Ammon's horn (tissue), 1 donor: ENCODE measurements at regions not wholly inside any gene's neighbourhood (a gene's known extent, or its start where the extent isn't known, plus 50 kb on each side); places are given as distances from the start of the nearest gene placed in this dataset.
"Not testable (repeated sequence)": the region's sequence is repeated elsewhere in the genome, so short reads cannot be mapped to it uniquely, and the experiment has no call there.

Source experiments
- DNase-seq: peaks from one replicate; pipeline ENCODE4 v3.0.0-alpha.2; 2016; ENCODE audit warnings: low spot score

GRCh38 chr10:33781606-33782395 is 447.3 kb upstream of the NRP1 start:
- peak; percentile 18 for DNase-seq

GRCh38 chr10:33780961-33781360 is 446.5 kb upstream of the NRP1 start:
- DNase-seq: peak; percentile 9

DNA sequence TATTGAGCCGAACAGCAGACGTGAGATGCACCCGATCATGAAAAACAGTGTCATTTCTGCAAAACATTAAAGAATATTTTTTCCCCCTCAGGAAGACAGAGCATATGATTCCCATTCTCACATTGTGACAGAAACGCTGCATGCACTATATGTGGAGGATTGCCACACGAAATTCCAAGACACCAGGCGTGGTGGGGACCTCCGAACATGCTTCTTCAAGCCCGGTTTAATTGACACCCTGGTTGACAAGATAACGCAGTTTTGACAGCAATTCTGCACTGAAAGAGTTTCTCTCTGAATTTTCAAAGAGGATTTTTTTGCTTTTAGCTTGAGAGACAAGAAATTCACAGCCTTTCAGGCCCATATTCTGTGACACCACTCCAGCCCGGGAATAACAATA is 442.8 kb upstream of the NRP1 start:
- no peak for DNase-seq

DNA sequence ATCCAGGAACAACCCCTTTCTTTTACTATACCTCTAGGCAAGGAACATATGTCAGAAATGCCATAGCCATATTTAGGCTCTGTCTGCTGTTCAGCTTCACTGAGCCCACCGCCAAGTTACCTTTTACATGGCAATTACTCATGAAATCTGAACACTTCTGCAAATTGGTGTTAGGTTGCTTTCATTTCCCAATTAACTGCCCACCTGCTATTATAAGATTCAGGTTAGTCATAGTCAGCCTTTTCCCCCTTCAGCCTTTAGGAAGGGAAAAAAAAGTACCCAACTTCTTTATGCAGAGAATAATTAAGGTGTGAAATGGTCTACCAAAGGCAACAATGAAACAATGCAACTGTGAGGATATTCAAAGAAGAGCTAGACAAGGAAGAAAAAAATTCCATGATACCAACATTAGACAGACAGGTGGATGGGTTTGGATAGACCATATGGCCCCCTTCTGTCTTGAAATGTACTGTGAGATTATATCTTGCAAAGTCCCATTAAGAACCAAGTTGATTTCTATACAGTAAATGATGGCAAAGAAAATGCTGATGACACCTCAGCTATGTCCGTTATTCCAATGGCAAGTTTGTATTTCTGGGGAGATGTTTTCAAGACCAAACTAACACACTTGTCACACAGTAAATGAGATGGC is 442.1 kb upstream of the NRP1 start:
- DNase-seq: no peak

DNA sequence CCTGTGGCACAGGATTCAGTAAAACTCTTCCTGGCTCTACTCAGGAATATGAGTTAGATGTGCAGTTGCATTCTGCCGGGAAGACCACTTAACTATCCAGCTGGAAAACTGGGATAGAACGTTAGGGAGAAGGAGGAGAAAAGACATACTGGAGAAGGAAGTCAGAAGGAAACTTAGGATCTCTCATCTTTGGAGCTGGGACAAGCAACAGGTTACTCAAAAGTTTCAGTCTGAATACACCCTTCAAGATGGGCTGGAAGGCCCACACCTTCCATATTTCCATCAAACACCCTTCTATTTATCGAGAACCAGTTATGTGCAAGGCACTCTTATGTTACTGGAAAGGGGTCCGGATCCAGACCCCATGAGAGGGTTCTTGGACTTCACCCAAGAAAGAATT is 440.4 kb upstream of the NRP1 start:
- DNase-seq: no peak

GRCh38 chr10:33773886-33774480 is 439.5 kb upstream of the NRP1 start:
- no peak for DNase-seq

- no peak for DNase-seq
Measured at GRCh38 chr10:33773253-33773573, 438.7 kb upstream of the NRP1 start.

DNA sequence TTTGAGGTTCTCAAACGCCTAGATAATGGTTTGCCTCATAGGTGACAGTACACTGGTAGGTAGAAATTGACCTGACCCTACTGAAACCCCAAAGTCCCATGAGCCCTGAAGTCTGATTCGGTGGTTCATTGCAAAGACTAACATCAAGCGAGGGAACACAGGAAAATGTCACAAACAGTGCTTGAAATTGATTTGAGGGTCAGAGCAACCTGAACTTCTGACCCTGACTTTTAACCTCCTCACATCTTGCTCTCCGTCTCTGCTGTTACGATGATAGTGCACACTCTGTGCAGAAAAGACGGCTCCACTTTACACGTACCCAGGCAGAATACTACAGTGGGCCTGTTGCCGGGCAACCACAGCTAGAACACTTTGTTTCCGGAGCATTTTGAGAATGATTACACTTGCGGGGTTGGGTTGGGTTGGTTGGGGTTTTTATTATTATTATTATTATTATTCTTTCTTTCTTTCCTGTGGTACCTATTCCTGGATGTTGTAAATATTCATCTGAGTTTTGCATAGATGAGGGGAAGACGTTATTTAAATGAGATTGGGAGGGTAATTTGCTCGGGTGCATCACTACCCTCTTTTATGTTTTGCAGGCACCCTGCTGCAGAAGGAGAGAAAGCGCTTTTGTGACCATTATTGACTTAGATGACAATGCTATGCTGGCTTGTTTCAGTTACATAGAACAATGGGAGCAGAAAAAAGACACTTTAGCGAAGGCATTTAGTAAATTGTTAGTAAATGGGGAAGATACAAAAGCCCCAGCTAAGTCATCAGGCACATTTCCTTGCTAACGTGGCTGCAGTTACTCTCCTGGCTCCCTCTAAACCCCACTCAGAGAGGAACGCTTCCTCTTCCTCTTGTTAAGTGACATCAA is 438.1 kb upstream of the NRP1 start:
- peak; percentile 69 for DNase-seq

GRCh38 chr10:33771856-33772255 is 437.4 kb upstream of the NRP1 start:
- DNase-seq: not testable (repeated sequence)

DNA sequence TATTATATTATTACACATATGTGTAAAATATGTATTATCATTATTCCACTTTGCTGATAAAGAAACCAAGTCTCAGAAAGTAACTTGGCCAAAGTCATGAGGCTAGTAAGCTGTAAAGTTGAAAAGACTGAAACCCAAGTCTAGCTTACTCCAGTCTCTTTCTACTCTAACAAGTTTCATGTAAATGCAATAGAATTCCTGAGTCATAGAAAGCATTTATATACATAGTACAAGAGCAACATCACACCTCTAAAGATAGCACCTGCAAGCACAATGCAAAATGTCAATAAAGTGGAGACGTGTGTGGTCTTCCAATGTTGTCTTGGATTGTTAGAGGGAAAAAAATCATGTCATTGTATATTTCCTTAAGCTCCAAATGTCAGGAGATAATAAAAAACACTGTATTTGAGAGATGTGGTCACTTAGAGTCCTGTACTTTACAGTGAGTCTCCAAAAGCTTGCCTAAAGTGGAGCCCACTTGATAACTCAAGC is 430.3 kb upstream of the NRP1 start:
- DNase-seq: no peak

GRCh38 chr10:33760056-33760943 is 425.8 kb upstream of the NRP1 start:
- no peak for DNase-seq

- no peak for DNase-seq
Measured at GRCh38 chr10:33759191-33759590, 424.7 kb upstream of the NRP1 start.

DNA sequence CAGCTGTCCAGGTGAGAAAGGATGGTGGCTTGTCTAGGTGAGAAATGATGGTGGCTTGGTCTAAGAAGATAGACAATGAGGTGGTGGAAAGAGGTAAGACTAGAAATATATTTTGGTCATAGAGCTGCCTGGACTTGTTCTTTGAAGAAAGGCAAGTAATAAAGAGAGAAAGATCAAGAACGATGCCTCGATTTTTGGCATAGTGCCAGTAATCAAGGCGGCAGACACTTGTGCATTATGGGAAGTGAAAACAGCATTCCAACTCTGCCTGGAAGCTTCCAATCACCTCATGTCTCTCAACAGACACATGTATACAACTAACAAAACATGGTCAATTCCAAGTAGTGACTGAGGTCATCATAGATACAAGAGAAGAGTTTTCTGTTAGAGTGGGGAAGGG is 423.8 kb upstream of the NRP1 start:
- DNase-seq: no peak

DNA sequence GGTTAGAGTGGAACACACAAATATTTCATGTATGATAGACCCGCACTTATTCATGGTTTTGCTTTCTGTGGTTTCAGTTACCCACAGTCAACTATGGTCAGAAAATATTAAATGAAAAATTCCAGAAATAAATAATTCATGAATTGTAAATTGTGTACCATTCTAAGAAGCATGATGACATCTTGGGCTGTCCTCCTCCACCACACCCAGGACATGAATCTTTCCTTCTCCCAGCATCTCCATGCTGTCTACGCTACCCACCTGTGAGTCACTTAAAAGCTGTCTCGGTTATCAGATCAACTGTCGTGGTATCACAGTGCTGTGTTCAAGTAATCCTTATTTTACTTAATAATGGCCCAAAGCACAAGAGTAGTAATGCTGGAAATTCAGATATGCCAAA is 419.6 kb upstream of the NRP1 start:
- no peak for DNase-seq

GRCh38 chr10:33753389-33753788 is 418.9 kb upstream of the NRP1 start:
- DNase-seq: no peak

- DNase-seq: no peak
Measured at GRCh38 chr10:33749790-33750189, 415.3 kb upstream of the NRP1 start.

DNA sequence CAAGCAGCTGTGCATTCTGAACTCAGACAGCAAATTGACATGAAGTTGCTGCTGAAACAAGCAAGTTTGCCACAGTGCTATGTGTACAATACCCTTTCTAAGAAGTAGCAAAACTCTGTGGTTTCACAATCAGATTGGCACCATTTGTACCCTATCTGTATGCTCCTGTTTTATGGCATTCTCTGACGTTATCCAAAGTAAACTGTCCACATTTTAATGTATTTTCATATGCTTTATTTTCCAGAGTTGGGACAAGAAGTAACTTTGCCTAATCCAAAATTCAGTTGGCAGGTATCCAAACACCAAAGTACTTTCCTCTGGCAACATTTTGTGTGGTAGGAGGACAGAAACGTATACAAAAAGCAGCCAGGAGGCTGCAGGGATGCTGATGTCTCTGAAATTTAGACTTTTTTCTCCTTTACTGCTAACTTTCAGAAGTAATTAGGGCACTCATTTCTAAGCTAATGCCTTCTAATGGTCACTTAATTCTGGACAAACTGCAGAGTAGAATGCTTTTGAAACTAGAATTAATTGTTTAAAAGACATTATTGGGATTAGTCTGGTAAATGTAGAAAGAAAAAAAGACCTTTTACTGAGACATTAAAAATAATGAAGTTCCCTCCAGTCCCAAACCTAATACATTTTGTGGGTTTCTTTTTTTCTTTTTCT is 414.7 kb upstream of the NRP1 start:
- DNase-seq: no peak

- DNase-seq: no peak
Measured at GRCh38 chr10:33746836-33747268, 412.4 kb upstream of the NRP1 start.

DNA sequence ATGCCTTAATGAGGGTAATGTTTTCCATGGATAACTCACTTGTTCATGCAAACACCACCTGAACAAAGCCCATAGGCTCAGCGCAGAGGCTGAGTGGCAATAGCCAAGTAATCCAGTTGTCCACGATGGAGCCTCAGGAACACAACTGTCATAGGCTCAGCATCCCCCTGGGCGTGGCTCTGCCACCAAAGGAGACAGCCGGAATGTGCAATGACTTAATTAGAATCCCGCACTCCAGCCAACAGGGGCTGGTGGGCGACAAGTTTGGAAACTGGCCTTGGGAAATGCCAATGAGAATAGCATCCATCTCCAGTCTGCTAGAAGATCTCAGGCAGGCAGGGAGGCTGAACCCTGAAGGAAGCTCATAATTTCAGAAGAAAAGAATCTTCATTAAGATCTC is 411.7 kb upstream of the NRP1 start:
- no peak for DNase-seq

DNA sequence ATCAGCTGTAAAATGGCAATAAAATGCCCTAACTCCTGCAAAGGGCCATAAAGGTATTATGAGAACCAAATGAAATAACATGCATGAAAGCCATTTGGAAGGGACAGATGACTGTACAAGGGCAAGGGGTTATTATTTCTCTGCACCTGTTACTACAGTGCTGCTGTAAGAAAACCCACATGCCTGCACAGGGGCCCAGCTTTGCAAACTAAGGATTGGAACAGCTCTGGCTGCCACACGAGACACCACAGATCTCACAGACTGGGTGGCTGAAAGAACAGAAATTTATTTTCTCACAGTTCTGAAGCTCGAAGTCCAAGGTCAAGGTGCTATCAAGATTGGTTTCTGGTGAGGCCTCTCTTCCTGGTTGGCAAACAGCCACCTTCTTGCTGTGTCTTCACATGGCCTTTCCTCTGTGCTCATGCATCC is 409.0 kb upstream of the NRP1 start:
- no peak for DNase-seq

GRCh38 chr10:33739031-33739430 is 404.6 kb upstream of the NRP1 start:
- no peak for DNase-seq
